SK-N-MC (cell line): ENCODE measurements at regions not wholly inside any gene's neighbourhood (a gene's known extent, or its start where the extent isn't known, plus 50 kb on each side); places are given as distances from the start of the nearest gene placed in this dataset.

Experiments used
- EZH2 ChIP-seq: fragments of 200-600 bp; sonication (generic); IDR thresholded peaks from one replicate; pipeline ENCODE4 v1.6.1; 2017; ENCODE audit warnings: antibody characterized with exemption
- POLR2AphosphoS5 ChIP-seq: IDR thresholded peaks from 2 replicates; pipeline ENCODE4 v1.6.1; 2012; ENCODE audit warnings: mild to moderate bottlenecking, low read depth, low read length, borderline replicate concordance

DNA sequence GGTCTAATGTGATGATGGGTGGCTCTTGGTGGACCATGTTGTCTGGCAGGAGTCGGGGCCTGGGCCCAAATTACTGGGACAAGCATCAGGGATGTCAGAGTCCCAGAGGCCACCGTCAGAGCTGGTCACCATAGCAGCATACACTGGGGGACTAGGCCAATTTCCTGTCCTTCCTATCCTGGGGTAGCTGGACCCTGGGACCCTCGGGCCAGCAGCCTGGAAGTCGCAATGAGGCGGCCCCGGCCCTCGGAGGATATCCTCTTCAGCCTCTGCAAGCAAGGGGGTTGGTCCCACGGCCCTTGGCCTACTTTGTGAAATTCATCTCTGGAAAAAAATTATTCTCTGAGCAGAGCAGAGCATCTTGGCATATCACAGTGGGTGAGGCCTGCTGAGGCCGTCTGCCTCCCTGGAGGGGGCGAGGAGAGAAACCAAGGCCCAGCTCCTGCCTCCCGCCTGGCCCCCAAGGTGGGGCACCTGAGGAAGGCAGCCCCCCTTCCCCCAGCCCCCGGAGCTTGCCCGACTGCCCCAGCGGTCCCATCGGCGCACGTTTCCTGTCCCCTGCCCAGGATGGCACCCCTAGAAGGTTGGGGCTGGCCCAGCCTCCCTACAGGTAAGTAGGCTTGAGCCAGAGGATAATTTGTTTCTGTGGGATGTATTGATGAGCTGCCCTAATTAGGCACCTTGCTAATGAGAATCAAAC lies 135.0 kb upstream of the MYL2 start:
- TF ChIP-seq EZH2 (no peak), POLR2AphosphoS5 (no peak)
